Ovary (tissue), 3 donors: ENCODE measurements at regions not wholly inside any gene's neighbourhood (a gene's known extent, or its start where the extent isn't known, plus 50 kb on each side); places are given as distances from the start of the nearest gene placed in this dataset.

ENCODE experiments used
- CTCF ChIP-seq, 3 donors: fragments of 450-650 bp in 2 of 3; fragments of 200-600 bp in 1 of 3; IDR thresholded peaks; one replicate each; pipeline versions ENCODE4 v1.5.1 to v1.8.0; 2016 to 2022; ENCODE audit warnings: antibody characterized with exemption in 3 of 3, mild to moderate bottlenecking in 1 of 3
- EP300 ChIP-seq: sonication (generic); formaldehyde crosslinking; IDR thresholded peaks from one replicate; pipeline ENCODE4 v1.6.1; 2017; ENCODE audit warnings: antibody characterized with exemption
- POLR2A ChIP-seq: fragments of 450-650 bp; IDR thresholded peaks from one replicate; pipeline ENCODE4 v1.6.1; 2017; ENCODE audit warnings: antibody characterized with exemption, mild to moderate bottlenecking, moderate library complexity
- donor health status: DM: no; HTN: no; CAD: no.

- TF ChIP-seq CTCF (IDR thresholded peaks at IDR 0.05) = no peak
- TF ChIP-seq POLR2A = no peak
- no peak for TF ChIP-seq EP300
These were observed 1939.8 kb downstream of the EFNA5 start for GRCh38 chr5:105730982-105731381.
